Prostate gland (tissue), 2 donors: ENCODE measurements at regions not wholly inside any gene's neighbourhood (a gene's known extent, or its start where the extent isn't known, plus 50 kb on each side); places are given as distances from the start of the nearest gene placed in this dataset.

Experiments used
- POLR2A ChIP-seq: fragments of 450-650 bp; IDR thresholded peaks from one replicate; pipeline ENCODE4 v1.6.1; 2016; ENCODE audit warnings: antibody characterized with exemption, mild to moderate bottlenecking
- POLR2AphosphoS5 ChIP-seq: sonication (generic); formaldehyde crosslinking; IDR thresholded peaks from one replicate; pipeline ENCODE4 v1.6.1; 2017; ENCODE audit warnings: antibody characterized with exemption
- TF ChIP-seq, protein P1 (sequence below), 4 experiments: fragments of 200-600 bp in 2 of 4; fragments of 450-650 bp in 2 of 4; sonication (generic) in 2 of 4; IDR thresholded peaks; 1 replicate in 3 of 4; 2 replicates in 1 of 4; pipeline ENCODE4 v1.5.1; 2016 to 2019; ENCODE audit warnings: antibody characterized with exemption in 4 of 4, mild to moderate bottlenecking in 2 of 4, moderate library complexity in 2 of 4

DNA sequence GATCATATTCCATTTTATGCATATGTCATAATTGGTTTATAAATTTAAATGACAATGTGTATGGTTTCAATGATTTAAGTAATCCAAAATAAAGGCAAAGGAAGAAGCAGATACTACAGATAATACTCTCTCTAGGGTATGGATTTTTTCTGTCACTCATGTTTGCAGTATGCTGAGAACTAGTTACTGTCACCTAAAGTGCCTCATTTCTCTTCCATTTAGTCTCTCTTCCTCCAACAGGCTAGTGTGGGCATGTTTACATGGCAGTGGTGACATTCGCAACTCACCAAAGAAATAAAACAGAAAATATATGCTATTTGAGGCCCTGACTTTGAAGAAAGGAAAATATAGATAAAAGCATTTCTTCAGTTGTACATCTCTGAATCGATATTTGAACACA lies 1460.4 kb upstream of the ZEB2 start:
- TF ChIP-seq, protein P1, sequence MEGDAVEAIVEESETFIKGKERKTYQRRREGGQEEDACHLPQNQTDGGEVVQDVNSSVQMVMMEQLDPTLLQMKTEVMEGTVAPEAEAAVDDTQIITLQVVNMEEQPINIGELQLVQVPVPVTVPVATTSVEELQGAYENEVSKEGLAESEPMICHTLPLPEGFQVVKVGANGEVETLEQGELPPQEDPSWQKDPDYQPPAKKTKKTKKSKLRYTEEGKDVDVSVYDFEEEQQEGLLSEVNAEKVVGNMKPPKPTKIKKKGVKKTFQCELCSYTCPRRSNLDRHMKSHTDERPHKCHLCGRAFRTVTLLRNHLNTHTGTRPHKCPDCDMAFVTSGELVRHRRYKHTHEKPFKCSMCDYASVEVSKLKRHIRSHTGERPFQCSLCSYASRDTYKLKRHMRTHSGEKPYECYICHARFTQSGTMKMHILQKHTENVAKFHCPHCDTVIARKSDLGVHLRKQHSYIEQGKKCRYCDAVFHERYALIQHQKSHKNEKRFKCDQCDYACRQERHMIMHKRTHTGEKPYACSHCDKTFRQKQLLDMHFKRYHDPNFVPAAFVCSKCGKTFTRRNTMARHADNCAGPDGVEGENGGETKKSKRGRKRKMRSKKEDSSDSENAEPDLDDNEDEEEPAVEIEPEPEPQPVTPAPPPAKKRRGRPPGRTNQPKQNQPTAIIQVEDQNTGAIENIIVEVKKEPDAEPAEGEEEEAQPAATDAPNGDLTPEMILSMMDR (IDR thresholded peaks at IDR 0.05) = no peak
- no peak for TF ChIP-seq POLR2AphosphoS5
- TF ChIP-seq POLR2A = no peak
